IgD-negative memory B cell (primary cell): ENCODE measurements at regions not wholly inside any gene's neighbourhood (a gene's known extent, or its start where the extent isn't known, plus 50 kb on each side); places are given as distances from the start of the nearest gene placed in this dataset.

ENCODE experiments used
- H3K27ac Mint-ChIP-seq, 3 donors: one replicate each; pipeline ENCODE4 v1.8.0; 2020 to 2022; ENCODE audit warnings: mild to moderate bottlenecking in 3 of 3, mixed read lengths in 3 of 3, moderate library complexity in 1 of 3
- H3K27me3 Mint-ChIP-seq: one replicate; pipeline ENCODE4 v1.8.0; 2021; ENCODE audit warnings: mixed read lengths
- H3K36me3 Mint-ChIP-seq: one replicate; pipeline ENCODE4 v1.8.0; 2020; ENCODE audit warnings: mild to moderate bottlenecking, mixed read lengths
- H3K4me1 Mint-ChIP-seq, 3 donors: one replicate each; pipeline ENCODE4 v1.8.0; 2020 to 2022; ENCODE audit warnings: mixed read lengths in 3 of 3, mild to moderate bottlenecking in 1 of 3
- H3K4me3 Mint-ChIP-seq, 4 donors: one replicate each; pipeline ENCODE4 v1.8.0; 2020 to 2022; ENCODE audit warnings: mild to moderate bottlenecking in 4 of 4, mixed read lengths in 4 of 4, moderate library complexity in 3 of 4
- H3K9me3 Mint-ChIP-seq, 3 donors: one replicate each; pipeline ENCODE4 v1.8.0; 2020 to 2021; ENCODE audit warnings: mixed read lengths in 3 of 3, mild to moderate bottlenecking in 1 of 3

GRCh38 chr12:104840262-104840661 lies 117.8 kb downstream of the SLC41A2 start:
- no peak overlapping the region for H3K4me3 Mint-ChIP-seq
- H3K27me3 Mint-ChIP-seq = no peaks in the 10 kb centered on the region
- H3K36me3 Mint-ChIP-seq = no peaks in the 10 kb centered on the region
- H3K27ac Mint-ChIP-seq = no peak overlapping the region
- H3K9me3 Mint-ChIP-seq = no peaks in the 10 kb centered on the region
- no peaks in the 10 kb centered on the region for H3K4me1 Mint-ChIP-seq

- no peaks in the 10 kb centered on the region for H3K9me3 Mint-ChIP-seq
- H3K4me1 Mint-ChIP-seq = no peaks in the 10 kb centered on the region
Observed at GRCh38 chr12:104835317-104835716, 122.8 kb downstream of the SLC41A2 start.

GRCh38 chr12:104834607-104835006 lies 123.5 kb downstream of the SLC41A2 start:
- no peaks in the 10 kb centered on the region for H3K4me1 Mint-ChIP-seq
- no peaks in the 10 kb centered on the region for H3K9me3 Mint-ChIP-seq
- no peaks in the 10 kb centered on the region for H3K27me3 Mint-ChIP-seq
- H3K4me3 Mint-ChIP-seq = no peak overlapping the region
- no peaks in the 10 kb centered on the region for H3K36me3 Mint-ChIP-seq
- no peak overlapping the region for H3K27ac Mint-ChIP-seq

More at GRCh38 chr12:104835317-104835716, 122.8 kb downstream of the SLC41A2 start:
- Mint-ChIP-seq H3K36me3 (no peaks in the 10 kb centered on the region), H3K27ac (no peak overlapping the region), H3K4me3 (no peak overlapping the region), H3K27me3 (no peaks in the 10 kb centered on the region)

- no peak overlapping the region for H3K4me3 Mint-ChIP-seq
- no peaks in the 10 kb centered on the region for H3K9me3 Mint-ChIP-seq
- H3K36me3 Mint-ChIP-seq = no peaks in the 10 kb centered on the region
- H3K4me1 Mint-ChIP-seq = no peaks in the 10 kb centered on the region
- H3K27ac Mint-ChIP-seq = no peak overlapping the region
- H3K27me3 Mint-ChIP-seq = no peaks in the 10 kb centered on the region
Observed at GRCh38 chr12:104833756-104834155, 124.3 kb downstream of the SLC41A2 start.

- Mint-ChIP-seq H3K27me3 (no peaks in the 10 kb centered on the region), H3K4me1 (no peaks in the 10 kb centered on the region), H3K9me3 (peaks cover 2 to 17% (median 13%) of the 10 kb centered on the region in 3 donors), H3K4me3 (no peak overlapping the region), H3K36me3 (no peaks in the 10 kb centered on the region), H3K27ac (no peak overlapping the region)
Observed at GRCh38 chr12:104828015-104828414, 130.1 kb downstream of the SLC41A2 start.

- Mint-ChIP-seq H3K4me1 (no peaks in the 10 kb centered on the region), H3K27me3 (no peaks in the 10 kb centered on the region), H3K36me3 (no peaks in the 10 kb centered on the region), H3K9me3 (peaks cover 2 to 17% (median 13%) of the 10 kb centered on the region in 3 donors), H3K4me3 (no peak overlapping the region), H3K27ac (no peak overlapping the region)
Observed at GRCh38 chr12:104827587-104827986, 130.5 kb downstream of the SLC41A2 start.

GRCh38 chr12:104825408-104825807 lies 132.7 kb downstream of the SLC41A2 start:
- Mint-ChIP-seq H3K27me3 (no peaks in the 10 kb centered on the region), H3K27ac (peak overlapping the region in 1 of 3 donors; percentile 23), H3K9me3 (peaks cover 2 to 17% (median 13%) of the 10 kb centered on the region in 3 donors), H3K4me3 (no peak overlapping the region), H3K4me1 (no peaks in the 10 kb centered on the region), H3K36me3 (no peaks in the 10 kb centered on the region)

- H3K27ac Mint-ChIP-seq = no peak overlapping the region
- no peak overlapping the region for H3K4me3 Mint-ChIP-seq
- no peaks in the 10 kb centered on the region for H3K27me3 Mint-ChIP-seq
- peaks cover 2% of the 10 kb centered on the region for H3K36me3 Mint-ChIP-seq
- no peaks in the 10 kb centered on the region for H3K4me1 Mint-ChIP-seq
- peaks cover 2 to 17% (median 16%) of the 10 kb centered on the region in 3 donors for H3K9me3 Mint-ChIP-seq
Observed at GRCh38 chr12:104823985-104824461, 134.1 kb downstream of the SLC41A2 start.

- H3K4me1 Mint-ChIP-seq = no peaks in the 10 kb centered on the region
- H3K9me3 Mint-ChIP-seq = peaks cover 2 to 17% (median 16%) of the 10 kb centered on the region in 3 donors
- H3K36me3 Mint-ChIP-seq = peaks cover 2% of the 10 kb centered on the region
- H3K27ac Mint-ChIP-seq = no peak overlapping the region
- no peak overlapping the region for H3K4me3 Mint-ChIP-seq
- no peaks in the 10 kb centered on the region for H3K27me3 Mint-ChIP-seq
Observed at GRCh38 chr12:104822941-104823340, 135.1 kb downstream of the SLC41A2 start.

- H3K36me3 Mint-ChIP-seq = peaks cover 2% of the 10 kb centered on the region
- H3K27me3 Mint-ChIP-seq = no peaks in the 10 kb centered on the region
- no peak overlapping the region for H3K4me3 Mint-ChIP-seq
- H3K4me1 Mint-ChIP-seq = peaks cover 4 to 5% (median 5%) of the 10 kb centered on the region in 3 donors
- H3K27ac Mint-ChIP-seq = no peak overlapping the region
- H3K9me3 Mint-ChIP-seq = peaks cover 0 to 2% (median 0%) of the 10 kb centered on the region in 3 donors
Observed at GRCh38 chr12:104816845-104817503, 141.1 kb downstream of the SLC41A2 start.

- H3K9me3 Mint-ChIP-seq = peaks cover 0 to 2% (median 0%) of the 10 kb centered on the region in 3 donors
- H3K36me3 Mint-ChIP-seq = peaks cover 2% of the 10 kb centered on the region
- H3K4me1 Mint-ChIP-seq = peaks cover 4 to 5% (median 5%) of the 10 kb centered on the region in 3 donors
- no peak overlapping the region for H3K27ac Mint-ChIP-seq
- peak overlapping the region in 1 of 4 donors; percentile 27 for H3K4me3 Mint-ChIP-seq
- no peaks in the 10 kb centered on the region for H3K27me3 Mint-ChIP-seq
Observed at GRCh38 chr12:104815935-104816334, 142.2 kb downstream of the SLC41A2 start.

GRCh38 chr12:104814944-104815343 lies 143.1 kb downstream of the SLC41A2 start:
- Mint-ChIP-seq H3K36me3 (no peaks in the 10 kb centered on the region), H3K9me3 (peaks cover 0 to under 1% (median 0%) of the 10 kb centered on the region in 3 donors), H3K4me3 (no peak overlapping the region), H3K27ac (no peak overlapping the region), H3K4me1 (peaks cover 7 to 10% (median 9%) of the 10 kb centered on the region in 3 donors), H3K27me3 (no peaks in the 10 kb centered on the region)
